AG04450 (cell line): ENCODE measurements at regions not wholly inside any gene's neighbourhood (a gene's known extent, or its start where the extent isn't known, plus 50 kb on each side); places are given as distances from the start of the nearest gene placed in this dataset.

Experiments used
- CTCF ChIA-PET: fragments of 300-600, 350-600 bp; formaldehyde crosslinking; extraction: SDS; loops from one replicate; lab custom pipeline; 2022; ENCODE audit warnings: antibody characterized with exemption, inconsistent platforms; lab: Charles Lee
- POLR2A ChIA-PET: fragments of 350-600 bp; formaldehyde crosslinking; extraction: SDS; loops from one replicate; lab custom pipeline; 2021; ENCODE audit warnings: antibody characterized with exemption, inconsistent platforms; lab: Yijun Ruan, JAX
- DNase-seq: peaks from one replicate; pipeline ENCODE4 v3.0.0-alpha.2; 2011; ENCODE audit warnings: low read depth, low spot score
- H3K27ac ChIP-seq: one replicate; pipeline ENCODE4 v1.5.1; 2012; ENCODE audit warnings: low read depth, low read length, control low read depth
- H3K27me3 ChIP-seq: one replicate; pipeline ENCODE4 v1.6.0; 2012; ENCODE audit warnings: low read length; ENCODE audit not compliant: control insufficient read depth, insufficient read depth
- H3K4me3 ChIP-seq: 2 replicates; pipeline ENCODE4 v1.5.1; 2011; ENCODE audit warnings: mild to moderate bottlenecking, low read depth, low read length, control low read depth
- H3K9me3 ChIP-seq: 2 replicates; pipeline ENCODE4 v1.5.1; 2012; ENCODE audit warnings: low read length; ENCODE audit not compliant: control insufficient read depth, insufficient read depth
- CTCF ChIP-seq: IDR thresholded peaks from 2 replicates; pipeline ENCODE4 v1.5.1; 2011; ENCODE audit warnings: low read depth, low read length, control low read depth, inconsistent platforms

DNA sequence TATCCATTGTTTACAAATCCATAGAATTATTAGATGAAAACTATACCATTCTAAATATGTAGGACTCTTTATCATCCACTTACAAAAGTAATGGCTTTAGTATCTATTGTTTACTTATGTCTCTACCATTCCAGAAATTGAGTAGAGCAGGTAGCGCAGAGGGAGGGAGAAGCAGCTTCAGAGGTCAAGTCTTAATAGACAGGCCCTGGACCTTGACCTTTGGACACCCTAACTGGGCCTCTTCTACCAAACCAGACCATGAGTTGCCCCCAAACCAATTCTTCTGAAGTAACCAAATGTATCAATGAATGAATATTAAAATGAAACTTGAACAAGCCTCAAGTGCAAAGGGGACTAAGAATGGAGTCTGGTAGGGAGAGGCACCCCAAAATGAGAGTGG, 124.9 kb upstream of the ANKRD55 start:
- Histone ChIP-seq H3K27me3 (no peaks in the 10 kb centered on the region), H3K9me3 (no peaks in the 10 kb centered on the region), H3K27ac (no peak overlapping the region), H3K4me3 (no peak overlapping the region)
- DNase-seq, result no peak
- CTCF ChIA-PET, result no interaction called here
- POLR2A ChIA-PET, result interaction anchor here (0.6 kb wide), 1 partner anchor 33 kb away, joined by 3 read pairs; no protein-coding TSS in a partner anchor
- no peak for TF ChIP-seq CTCF

DNA sequence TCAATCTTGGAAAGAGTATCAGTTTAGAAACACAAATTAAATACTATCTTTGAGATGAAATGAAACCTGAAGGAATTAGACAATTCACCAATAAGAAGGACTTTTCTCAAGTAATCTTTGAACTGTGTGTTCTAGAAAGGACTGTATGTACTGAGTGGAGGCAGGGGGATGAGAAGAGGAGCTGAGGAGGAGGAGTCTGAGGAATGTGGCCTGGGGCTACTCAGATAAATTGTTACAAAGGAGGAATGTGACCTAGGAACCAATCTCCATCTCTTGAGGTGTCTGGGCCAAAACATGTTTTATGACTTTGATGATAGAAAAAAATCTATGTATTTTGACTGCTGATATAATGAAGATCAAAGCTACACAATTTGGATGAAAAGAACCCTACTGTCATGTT, 124.3 kb upstream of the ANKRD55 start:
- no peak for TF ChIP-seq CTCF
- H3K27me3 ChIP-seq, result no peaks in the 10 kb centered on the region
- no peak overlapping the region for H3K4me3 ChIP-seq
- H3K27ac ChIP-seq, result no peak overlapping the region
- no peak for DNase-seq
- H3K9me3 ChIP-seq, result no peaks in the 10 kb centered on the region
- POLR2A ChIA-PET, result interaction anchor here (0.6 kb wide), 1 partner anchor 33 kb away, joined by 3 read pairs; no protein-coding TSS in a partner anchor
- CTCF ChIA-PET, result no interaction called here

DNA sequence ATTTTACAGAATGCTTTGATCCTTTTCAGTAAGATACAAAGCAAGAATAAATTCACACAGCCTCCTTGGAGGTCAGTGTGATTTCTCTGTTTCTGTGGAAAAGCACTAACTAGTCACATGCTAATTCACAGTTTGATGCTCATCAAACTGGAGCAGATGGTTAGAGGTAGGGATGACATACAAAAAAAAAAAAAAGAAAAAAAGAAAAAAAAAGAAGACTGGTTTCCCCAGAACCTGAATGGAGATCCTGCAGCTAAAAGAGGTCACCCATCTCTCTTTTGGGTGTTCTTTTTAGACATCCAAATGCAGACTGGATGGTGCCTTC, 123.7 kb upstream of the ANKRD55 start:
- ChIA-PET POLR2A (no interaction called here), CTCF (no interaction called here)
- no peak for TF ChIP-seq CTCF
- H3K9me3 ChIP-seq, result no peaks in the 10 kb centered on the region
- no peak overlapping the region for H3K27ac ChIP-seq
- no peaks in the 10 kb centered on the region for H3K27me3 ChIP-seq
- H3K4me3 ChIP-seq, result no peak overlapping the region
- DNase-seq, result no peak

GRCh38 chr5:56356121-56356835, 123.1 kb upstream of the ANKRD55 start:
- POLR2A ChIA-PET, result no interaction called here
- Histone ChIP-seq H3K9me3 (no peaks in the 10 kb centered on the region), H3K27ac (no peak overlapping the region), H3K4me3 (no peak overlapping the region), H3K27me3 (no peaks in the 10 kb centered on the region)
- DNase-seq, result no peak
- CTCF ChIA-PET, result no interaction called here
- no peak for TF ChIP-seq CTCF

- no peak overlapping the region for H3K27ac ChIP-seq
- no peak for TF ChIP-seq CTCF
- H3K9me3 ChIP-seq, result no peaks in the 10 kb centered on the region
- CTCF ChIA-PET, result no interaction called here
- H3K4me3 ChIP-seq, result no peak overlapping the region
- no peaks in the 10 kb centered on the region for H3K27me3 ChIP-seq
- DNase-seq, result no peak
- POLR2A ChIA-PET, result no interaction called here
Measured at GRCh38 chr5:56354836-56355235, 121.7 kb upstream of the ANKRD55 start.
